GM12891 (cell line): ENCODE measurements at regions not wholly inside any gene's neighbourhood (a gene's known extent, or its start where the extent isn't known, plus 50 kb on each side); places are given as distances from the start of the nearest gene placed in this dataset.

ENCODE experiments used
- DNase-seq: peaks from one replicate; pipeline ENCODE4 v3.0.0; 2011; ENCODE audit warnings: low spot score; ENCODE audit not compliant: insufficient read length
- FAIRE-seq: peaks from 2 replicates; lab custom pipeline; 2011; peaks lifted over from hg19 to GRCh38; lab: Jason Lieb, UNC
- PAX5 ChIP-seq: IDR thresholded peaks from 2 replicates; pipeline ENCODE4 v1.6.1; 2011; ENCODE audit warnings: low read length, moderate library complexity, mild to moderate bottlenecking; ENCODE audit not compliant: insufficient read depth, severe bottlenecking
- POLR2A ChIP-seq: IDR thresholded peaks from 2 replicates; pipeline ENCODE4 v1.6.1; 2011; ENCODE audit warnings: low read depth, low read length, control low read depth
- POLR2AphosphoS5 ChIP-seq: IDR thresholded peaks from 2 replicates; pipeline ENCODE4 v1.6.1; 2011; ENCODE audit warnings: low read depth, low read length, control low read depth
- POU2F2 ChIP-seq: IDR thresholded peaks from 2 replicates; pipeline ENCODE4 v1.6.1; 2011; ENCODE audit warnings: low read depth, mild to moderate bottlenecking, control low read depth, low read length, moderate library complexity
- SPI1 ChIP-seq: IDR thresholded peaks from 2 replicates; pipeline ENCODE4 v1.6.1; 2011; ENCODE audit warnings: low read depth, low read length, control low read depth
- TAF1 ChIP-seq: IDR thresholded peaks from 2 replicates; pipeline ENCODE4 v1.6.1; 2011; ENCODE audit warnings: low read depth, low read length, control low read depth

- FAIRE-seq (no peak), DNase-seq (no peak)
- TF ChIP-seq PAX5: no peak
- no peak for TF ChIP-seq POU2F2
- TF ChIP-seq SPI1: no peak
- TF ChIP-seq POLR2AphosphoS5: no peak
- TF ChIP-seq TAF1: no peak
- TF ChIP-seq POLR2A: no peak
Measured at GRCh38 chr10:131431978-131432690, 120.6 kb upstream of the TCERG1L start.

GRCh38 chr10:131433568-131433967 is 122.0 kb upstream of the TCERG1L start:
- TF ChIP-seq TAF1 (no peak), SPI1 (no peak)
- no peak for FAIRE-seq
- DNase-seq: no peak

- no peak for TF ChIP-seq PAX5
- TF ChIP-seq POU2F2: no peak
- TF ChIP-seq POLR2A: no peak
- no peak for TF ChIP-seq TAF1
- no peak for TF ChIP-seq SPI1
- no peak for TF ChIP-seq POLR2AphosphoS5
- DNase-seq (no peak), FAIRE-seq (no peak)
Measured at GRCh38 chr10:131435232-131435631, 123.7 kb upstream of the TCERG1L start.

- no peak for FAIRE-seq
- no peak for TF ChIP-seq POLR2A
- TF ChIP-seq POU2F2: no peak
- no peak for TF ChIP-seq TAF1
- no peak for TF ChIP-seq POLR2AphosphoS5
- no peak for TF ChIP-seq SPI1
- no peak for TF ChIP-seq PAX5
- no peak for DNase-seq
Measured at GRCh38 chr10:131435760-131436457, 124.4 kb upstream of the TCERG1L start.

GRCh38 chr10:131436458-131436857 is 124.9 kb upstream of the TCERG1L start:
- TF ChIP-seq POLR2AphosphoS5 (no peak), PAX5 (no peak), TAF1 (no peak), POU2F2 (no peak), SPI1 (no peak), POLR2A (no peak)
- FAIRE-seq: no peak
- no peak for DNase-seq

GRCh38 chr10:131437556-131438475 is 126.3 kb upstream of the TCERG1L start:
- FAIRE-seq (no peak), DNase-seq (no peak)
- TF ChIP-seq PAX5 (no peak), POU2F2 (no peak), SPI1 (no peak), POLR2A (no peak), TAF1 (no peak), POLR2AphosphoS5 (no peak)

GRCh38 chr10:131438665-131439064 is 127.1 kb upstream of the TCERG1L start:
- TF ChIP-seq TAF1 (no peak), POLR2A (no peak), PAX5 (no peak), POU2F2 (no peak), SPI1 (no peak), POLR2AphosphoS5 (no peak)
- no peak for DNase-seq
- no peak for FAIRE-seq

GRCh38 chr10:131439705-131440104 is 128.2 kb upstream of the TCERG1L start:
- TF ChIP-seq PAX5 (no peak), POU2F2 (no peak), POLR2A (no peak), TAF1 (no peak), SPI1 (no peak), POLR2AphosphoS5 (no peak)
- DNase-seq: no peak
- FAIRE-seq: no peak

GRCh38 chr10:131440405-131441360 is 129.2 kb upstream of the TCERG1L start:
- TF ChIP-seq POLR2AphosphoS5 (no peak), SPI1 (no peak), TAF1 (no peak), PAX5 (no peak), POU2F2 (no peak), POLR2A (no peak)
- DNase-seq (no peak), FAIRE-seq (no peak)
